Sigmoid colon (tissue), 4 donors: ENCODE measurements at regions not wholly inside any gene's neighbourhood (a gene's known extent, or its start where the extent isn't known, plus 50 kb on each side); places are given as distances from the start of the nearest gene placed in this dataset.
"Not testable (repeated sequence)": the region's sequence is repeated elsewhere in the genome, so short reads cannot be mapped to it uniquely, and the experiment has no call there.

Experiments used
- CTCF ChIP-seq, 4 experiments: fragments of 450-650 bp in 3 of 4; fragments of 200-600 bp in 1 of 4; IDR thresholded peaks; one replicate each; pipeline ENCODE4 v1.5.1; 2016 to 2019; ENCODE audit warnings: antibody characterized with exemption in 4 of 4, mild to moderate bottlenecking in 3 of 4, moderate library complexity in 2 of 4
- EP300 ChIP-seq, 4 donors: sonication (generic); formaldehyde crosslinking; IDR thresholded peaks; one replicate each; pipeline ENCODE4 v1.6.1; 2017; ENCODE audit warnings: antibody characterized with exemption in 4 of 4
- POLR2A ChIP-seq, 2 donors: fragments of 450-650 bp; IDR thresholded peaks; one replicate each; pipeline ENCODE4 v1.6.1; 2016; ENCODE audit warnings: antibody characterized with exemption in 2 of 2, mild to moderate bottlenecking in 2 of 2, moderate library complexity in 2 of 2
- POLR2AphosphoS5 ChIP-seq, 4 donors: sonication (generic); formaldehyde crosslinking; IDR thresholded peaks; one replicate each; pipeline ENCODE4 v1.6.1; 2017; ENCODE audit warnings: antibody characterized with exemption in 4 of 4

DNA sequence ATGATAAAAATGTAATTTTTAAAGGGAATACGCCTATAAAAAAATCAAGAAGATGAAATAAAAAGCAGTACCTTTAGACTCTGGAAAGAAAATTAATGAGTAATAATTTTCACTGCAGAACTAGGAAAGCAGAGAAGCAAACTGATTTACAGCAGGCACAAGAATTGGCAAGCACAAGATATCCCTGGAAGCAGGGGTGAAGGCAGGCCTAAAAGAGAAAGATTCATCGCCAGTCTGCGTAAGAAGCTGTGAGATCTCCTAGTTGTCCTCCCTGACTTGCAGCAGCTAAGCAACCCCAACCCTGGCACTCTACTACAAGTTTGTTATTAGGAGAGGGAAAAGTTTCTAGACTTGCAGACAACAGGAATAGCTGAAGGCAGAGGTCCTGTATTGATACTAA, 107.7 kb downstream of the PRR15 start:
- TF ChIP-seq EP300, CTCF, POLR2A (IDR thresholded peaks at IDR 0.05): not testable (repeated sequence)
- TF ChIP-seq POLR2AphosphoS5 (IDR thresholded peaks at IDR 0.05), result peak in 1 of 4 donors; percentile 62
